ENCODE measurements at regions not wholly inside any gene's neighbourhood (a gene's known extent, or its start where the extent isn't known, plus 50 kb on each side); places are given as distances from the start of the nearest gene placed in this dataset.

DNA sequence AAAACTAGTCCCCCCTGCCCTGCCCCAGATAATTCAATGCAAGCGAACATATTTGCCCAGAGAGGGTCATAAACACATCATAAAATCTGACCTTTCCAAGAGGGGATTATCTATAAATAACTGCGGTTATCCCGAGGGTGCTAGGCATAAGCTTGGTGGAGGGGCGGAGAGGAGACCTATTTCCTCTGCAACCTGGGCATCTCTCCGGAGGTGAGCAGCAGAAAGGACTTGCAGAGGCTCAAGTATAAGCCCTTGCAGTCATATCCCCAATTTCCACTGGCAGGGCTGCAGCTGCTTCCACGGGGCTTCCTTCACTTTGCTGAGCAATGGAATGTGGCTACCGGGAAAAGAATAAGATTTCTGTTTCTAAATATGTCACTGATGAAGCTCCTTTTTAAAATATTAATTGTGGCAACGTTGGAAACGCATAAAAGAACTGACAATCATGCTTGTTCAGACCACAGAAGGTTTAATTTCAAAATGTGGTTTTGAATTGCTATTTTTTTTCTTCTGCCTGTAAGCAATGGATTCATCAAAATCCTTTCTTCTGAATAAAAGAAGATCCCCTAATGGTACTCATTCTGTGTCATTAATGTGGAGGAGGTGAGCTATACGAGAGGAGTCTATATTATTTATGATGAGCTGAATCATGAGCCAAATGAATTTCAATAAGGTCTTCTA is 268.9 kb upstream of the ATP2B1 start:
- DNase-seq = no peak

DNA sequence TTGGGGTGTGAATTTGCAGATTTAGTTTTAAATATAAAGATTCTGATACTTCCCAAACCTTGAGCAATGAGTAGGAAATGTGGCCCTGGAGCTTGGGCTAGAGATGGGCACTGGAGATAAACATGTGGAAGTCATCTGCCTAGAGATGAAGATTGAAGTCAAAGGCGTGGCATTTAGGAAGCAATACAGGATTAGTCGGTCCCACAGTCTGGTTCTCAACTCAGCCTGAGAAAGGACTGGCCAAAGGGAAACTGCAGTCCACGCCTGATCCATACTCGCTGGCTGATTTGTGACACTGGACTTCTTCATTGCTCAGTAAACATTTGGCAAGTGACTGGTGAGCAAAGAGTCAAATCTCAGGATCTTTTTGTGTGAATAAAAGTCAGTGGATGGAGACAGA is 268.2 kb upstream of the ATP2B1 start:
- DNase-seq = no peak

DNA sequence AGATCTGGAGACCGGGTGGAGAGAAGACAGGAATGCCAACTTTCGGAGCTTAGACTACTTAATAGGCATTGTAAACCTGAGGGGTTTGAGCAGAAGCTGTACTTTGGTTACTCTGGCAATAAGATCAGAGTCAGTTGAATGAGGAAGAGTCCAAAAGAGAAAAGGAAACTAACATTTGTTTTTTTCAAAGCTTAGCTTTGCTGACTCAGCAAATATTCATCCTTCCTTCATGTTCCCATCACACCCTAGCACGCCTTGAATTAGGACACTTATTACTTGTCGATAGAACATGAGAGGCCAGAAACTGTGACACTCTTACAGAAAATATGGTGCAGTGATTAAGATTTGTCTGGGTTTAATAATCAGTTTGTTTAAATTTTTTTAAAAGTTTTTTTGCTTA is 266.9 kb upstream of the ATP2B1 start:
- no peak for DNase-seq

DNA sequence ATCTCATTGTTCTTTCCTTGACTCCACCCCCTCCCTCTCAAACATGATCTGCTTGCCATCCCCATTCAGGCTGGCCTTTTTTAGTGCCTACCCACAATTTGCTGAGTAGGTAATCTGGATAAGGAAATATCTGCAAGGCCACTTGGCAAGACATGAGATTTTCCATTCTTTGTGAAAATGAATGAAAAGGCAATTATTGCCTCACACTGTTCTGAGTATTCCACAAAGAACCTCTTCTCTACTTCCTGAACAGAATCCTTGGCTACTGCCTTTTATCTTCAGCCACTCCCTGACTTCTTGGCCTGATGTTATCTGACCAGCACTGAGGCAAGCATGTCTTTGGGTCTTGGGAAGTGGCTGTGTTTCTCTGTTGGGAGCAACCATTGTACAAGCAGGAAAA is 263.2 kb upstream of the ATP2B1 start:
- no peak for DNase-seq

DNA sequence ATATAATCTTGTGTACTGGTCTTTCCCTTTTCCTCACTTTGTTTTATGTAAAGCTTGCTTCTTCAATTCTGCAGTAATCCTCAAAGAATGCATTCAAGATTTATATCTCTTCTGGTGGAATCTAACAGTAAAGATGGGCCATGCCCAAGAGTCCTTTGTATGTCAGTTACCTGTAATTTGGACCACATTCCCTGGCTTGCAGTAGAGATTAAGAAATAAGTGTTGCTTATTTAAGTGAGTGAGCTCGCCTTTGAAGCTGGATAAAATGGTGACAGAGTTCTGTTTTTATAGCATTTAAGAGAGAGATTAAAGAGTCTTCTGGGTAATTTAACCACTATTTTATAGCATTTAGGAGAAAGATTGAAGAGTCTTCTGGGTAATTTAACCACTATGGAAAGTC is 262.1 kb upstream of the ATP2B1 start:
- no peak for DNase-seq

DNA sequence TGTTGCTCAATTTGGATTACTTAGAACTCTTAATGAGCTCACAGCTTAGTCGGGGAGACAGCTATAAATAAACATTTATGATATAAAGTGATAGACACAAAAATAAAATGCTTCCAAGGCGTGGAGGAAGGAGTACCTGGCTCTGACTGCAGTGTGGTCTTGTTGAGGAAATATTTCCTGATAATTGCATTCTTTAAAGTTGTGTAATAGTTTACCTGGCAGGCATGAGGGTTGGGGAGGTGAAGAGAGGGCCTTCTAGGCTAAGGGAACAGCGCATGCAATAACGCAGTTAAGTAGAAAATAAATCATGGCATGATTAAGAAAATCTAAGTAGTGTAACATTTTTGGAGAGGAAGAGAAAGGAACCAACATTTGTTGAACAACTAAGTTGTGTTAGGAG is 260.5 kb upstream of the ATP2B1 start:
- DNase-seq = no peak

DNA sequence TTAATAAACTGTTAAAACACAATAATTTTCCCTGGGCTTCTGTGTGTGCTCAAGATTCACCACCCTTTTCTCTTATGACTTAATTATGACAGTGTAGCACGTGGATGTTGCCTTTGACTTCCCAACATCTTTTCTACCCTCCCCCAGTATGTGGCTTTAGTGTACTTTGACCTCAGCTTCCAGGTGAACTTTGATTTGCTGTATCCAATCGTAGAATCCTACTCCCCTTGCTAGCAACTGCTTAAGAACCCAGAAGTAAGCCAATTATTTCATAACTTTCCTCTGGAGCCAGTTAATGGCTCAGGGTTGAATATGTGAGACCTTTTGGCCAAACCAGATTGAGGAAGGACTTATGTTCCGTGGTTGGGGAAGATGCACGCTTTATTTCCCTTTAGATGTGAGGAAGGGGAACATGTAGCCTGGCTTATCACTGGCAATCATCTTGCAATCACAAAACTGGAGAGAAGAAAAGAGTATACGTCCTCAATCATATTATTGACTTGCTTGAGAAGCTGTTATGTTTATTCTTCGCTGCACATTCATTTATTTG is 259.6 kb upstream of the ATP2B1 start:
- DNase-seq = no peak

DNA sequence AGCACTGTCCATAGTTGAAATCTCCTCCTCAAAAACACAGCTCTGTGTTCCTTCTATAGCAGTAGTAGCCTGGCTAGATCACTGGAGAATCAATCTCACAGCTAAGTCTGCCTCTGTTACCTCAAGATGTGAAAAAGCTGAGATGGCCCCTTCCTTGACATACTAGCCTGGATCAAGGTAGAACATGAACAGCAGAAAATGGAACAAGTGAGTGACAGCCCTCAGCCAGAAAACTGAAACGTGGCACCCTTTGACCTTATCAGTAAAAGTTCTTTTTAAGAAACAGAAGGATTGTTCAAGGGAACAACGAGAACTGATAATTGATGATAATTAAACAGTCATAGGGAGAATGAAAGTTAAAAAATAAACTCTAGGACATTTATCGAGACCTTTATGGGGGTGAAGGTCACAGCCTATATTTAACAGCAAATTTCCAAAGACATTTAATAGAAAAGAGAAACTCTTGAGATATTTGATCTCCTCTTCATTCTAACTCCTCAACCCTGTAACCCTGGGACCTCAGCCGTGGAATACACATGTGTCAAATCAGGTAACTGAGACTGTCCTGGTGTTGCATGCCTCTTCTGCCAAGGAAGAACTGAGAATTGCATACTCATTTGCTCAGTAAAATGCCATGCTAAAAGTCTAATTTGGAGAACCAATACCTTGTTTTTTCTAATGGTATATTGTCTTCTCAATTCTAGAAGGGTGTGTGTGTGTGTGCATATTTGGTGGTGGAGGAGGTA is 258.0 kb upstream of the ATP2B1 start:
- no peak for DNase-seq

DNA sequence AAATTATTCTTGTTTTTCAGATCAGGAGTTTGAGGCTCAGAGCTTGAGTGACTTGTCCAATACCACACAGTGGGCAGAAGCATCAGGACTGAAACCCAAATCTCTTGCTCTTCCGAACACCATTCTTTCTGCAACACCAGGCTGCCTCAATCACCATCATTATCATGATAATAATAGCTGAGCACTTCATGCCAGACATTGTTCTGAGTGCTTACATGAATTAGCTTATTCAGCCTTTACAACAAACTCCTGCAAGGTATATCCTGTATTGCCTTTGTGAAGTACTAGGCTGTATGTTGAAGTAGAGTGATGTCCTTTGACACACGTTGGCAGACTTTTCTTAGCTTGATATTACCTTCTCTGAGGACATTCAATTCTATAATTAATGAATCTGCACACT is 257.4 kb upstream of the ATP2B1 start:
- no peak for DNase-seq

DNA sequence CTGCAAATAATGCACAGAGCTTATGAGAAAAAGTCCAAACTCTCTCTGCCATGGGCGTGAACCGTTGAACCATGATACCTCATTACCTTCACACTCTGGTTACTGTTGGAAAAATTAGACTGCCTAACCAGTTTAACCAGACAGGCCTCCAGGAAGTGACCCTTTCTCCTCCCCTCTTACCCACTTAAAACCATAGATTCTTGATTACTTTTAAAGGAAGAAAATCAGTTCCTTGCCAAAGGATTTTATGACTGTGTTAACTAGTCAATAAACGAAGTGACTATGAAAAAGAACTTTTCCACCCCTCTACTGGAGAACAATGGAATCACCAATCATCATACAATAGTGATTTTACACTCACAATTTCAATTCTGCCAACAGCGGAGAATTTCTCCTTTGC is 254.0 kb upstream of the ATP2B1 start:
- DNase-seq = no peak

DNA sequence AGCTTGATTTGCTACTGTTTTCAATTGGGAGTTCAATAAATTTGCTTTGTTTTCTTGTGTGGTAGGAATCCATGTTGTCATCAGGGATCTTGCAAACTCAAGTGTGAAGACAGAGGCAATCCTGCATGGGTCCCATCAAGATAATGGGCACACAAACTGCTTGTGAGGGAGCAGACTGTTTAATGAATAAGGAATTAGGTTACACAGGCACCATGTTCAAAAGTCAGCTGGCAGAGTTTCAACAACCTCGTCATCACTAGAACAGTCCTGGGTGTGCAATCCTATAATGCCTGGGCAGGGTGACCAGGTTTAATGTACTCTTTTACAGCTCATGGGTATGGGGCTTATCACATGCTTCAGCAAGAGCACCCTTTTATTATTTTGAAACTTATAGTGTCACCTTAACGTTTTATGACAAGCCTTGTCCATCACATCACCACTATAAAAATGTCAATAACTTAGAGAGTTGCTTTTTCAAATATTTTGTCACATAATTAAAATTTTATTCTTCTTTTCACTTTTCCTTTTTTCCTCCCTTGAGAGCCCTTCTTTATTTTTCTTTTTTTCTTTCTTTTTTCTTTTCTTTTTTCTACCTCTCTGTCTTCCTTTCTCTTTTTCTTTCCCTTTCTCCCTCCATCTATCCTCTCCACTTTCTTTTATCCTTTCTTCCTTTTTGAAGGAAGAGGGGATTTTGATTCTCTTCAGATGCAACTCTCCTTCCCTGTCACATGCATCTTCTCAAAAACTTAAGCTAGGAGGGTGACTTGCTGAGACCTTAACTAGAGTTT is 252.2 kb upstream of the ATP2B1 start:
- DNase-seq = no peak

DNA sequence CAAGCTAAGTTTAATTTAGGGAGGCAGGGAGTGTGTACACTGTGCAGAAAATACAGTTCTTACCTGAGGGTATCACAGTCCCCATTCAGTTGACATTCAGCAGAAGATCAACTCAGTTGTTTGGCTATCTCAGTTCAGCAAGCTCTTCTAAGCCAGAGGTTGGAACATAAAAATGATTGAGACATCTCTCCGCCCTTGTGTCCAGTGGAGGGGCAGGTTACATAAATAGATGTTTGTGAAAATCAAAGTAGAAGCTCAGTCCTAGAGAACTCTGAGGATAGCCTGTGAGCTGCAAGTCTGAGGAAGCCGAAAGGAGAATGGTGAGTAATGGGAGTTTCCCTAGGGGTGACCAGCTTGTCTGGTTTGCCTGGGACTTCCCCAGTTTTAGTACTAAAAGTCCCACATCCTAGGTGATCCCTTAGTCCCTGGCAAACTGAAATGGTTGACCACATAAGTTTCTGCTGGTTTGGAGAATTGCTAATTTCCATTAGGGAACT is 251.4 kb upstream of the ATP2B1 start:
- no peak for DNase-seq

DNA sequence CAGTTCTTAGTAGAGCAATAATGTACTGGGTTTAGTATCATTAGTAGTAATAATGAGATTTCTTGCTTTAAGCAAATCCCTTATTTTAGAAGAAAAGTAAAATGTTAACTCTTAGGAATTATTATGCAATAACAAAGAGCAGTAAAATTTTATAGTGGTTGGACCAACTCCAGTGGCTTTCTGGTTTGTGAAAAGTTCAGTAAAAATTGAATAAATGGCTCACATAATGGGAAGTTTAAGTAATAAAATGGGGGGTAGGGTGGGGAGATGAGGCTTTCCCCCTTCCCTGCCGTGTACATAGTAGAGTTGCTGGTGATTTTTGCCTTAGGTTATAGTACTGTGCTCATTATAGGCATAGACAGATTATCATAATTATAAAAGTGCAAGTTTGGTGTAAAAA is 250.5 kb upstream of the ATP2B1 start:
- DNase-seq = no peak

DNA sequence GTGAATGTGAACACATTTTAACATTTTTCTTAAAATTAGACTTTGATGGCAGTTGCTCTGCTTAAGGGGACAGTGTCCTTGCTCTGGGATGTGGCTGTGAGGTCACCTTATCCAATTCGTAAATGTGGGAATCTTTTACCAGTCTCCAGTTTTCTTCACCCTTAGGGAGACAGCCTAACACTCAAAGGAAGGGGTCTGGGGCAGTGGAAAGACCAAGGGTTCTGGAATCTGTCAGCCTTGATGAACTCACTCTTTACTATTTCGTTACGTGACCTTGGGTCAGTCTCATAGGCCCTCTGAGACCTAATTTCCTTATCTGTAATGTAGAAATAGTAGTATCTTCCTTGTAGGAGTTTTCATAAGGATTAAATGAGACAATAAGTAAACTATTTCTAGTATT is 245.6 kb upstream of the ATP2B1 start:
- no peak for DNase-seq

DNA sequence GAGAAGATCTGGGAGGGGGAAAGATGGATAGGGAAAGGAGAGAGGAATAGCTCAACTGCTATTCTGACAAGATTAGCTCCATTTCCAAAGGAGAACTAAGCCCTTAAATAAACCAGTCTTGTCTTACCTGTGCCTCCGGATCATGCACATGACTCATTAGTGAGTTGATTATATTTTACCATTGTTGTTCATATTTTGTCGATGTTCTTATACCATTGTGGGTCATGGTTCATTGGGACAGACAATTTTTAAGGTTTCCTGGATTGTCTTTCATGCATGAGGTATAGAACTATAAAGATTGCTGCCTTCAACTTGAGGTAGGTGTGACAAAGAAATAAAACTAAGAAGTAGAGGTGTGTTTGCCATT is 243.0 kb upstream of the ATP2B1 start:
- DNase-seq = no peak

DNA sequence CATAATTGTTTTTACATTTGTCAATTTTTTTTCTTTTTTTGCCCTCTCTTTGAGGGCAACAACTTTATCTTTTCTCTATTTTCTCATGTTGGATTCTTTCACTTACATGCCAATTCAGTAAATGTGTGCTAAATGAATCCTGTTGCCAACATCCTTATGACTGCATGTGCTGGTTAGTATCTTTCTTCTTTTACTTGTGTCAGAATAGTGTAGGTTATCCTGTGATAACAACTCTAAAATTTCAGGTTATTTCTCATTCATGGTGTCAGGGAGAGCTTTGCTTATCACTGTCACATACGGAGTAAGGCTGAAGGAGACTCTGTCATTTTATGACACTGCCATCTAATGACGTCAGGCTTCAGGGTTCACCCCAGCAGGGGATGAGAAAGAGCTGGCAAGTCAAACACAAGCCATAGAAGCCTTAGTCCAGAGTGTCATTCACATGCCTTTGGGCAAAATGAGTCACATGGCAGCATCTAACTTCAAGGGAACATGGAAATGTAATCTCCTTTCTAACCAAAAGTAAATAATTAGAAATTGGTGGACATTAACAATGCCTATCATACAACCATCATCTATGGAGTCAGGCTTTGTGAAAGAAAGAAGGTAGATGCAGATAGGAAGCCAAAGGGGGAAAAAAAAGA is 242.5 kb upstream of the ATP2B1 start:
- no peak for DNase-seq

DNA sequence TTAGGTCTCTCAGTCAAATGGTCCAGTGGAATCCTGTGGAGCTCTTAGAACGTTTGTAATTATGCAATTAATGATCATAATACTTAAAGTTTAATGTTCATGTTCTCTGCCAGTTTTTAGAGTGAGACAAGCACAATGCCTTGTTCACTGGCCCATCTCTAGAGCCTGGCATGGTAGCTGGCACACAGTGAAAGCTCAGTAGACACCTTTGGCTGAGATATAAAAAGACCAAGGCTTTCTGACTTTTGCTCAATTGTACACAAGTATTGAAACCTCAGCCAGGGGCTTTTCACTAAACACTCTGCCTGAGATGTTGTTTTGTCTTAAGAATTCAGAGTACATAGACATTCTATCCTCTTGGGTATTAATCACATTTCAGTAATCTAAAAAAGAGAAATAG is 241.8 kb upstream of the ATP2B1 start:
- DNase-seq = no peak

DNA sequence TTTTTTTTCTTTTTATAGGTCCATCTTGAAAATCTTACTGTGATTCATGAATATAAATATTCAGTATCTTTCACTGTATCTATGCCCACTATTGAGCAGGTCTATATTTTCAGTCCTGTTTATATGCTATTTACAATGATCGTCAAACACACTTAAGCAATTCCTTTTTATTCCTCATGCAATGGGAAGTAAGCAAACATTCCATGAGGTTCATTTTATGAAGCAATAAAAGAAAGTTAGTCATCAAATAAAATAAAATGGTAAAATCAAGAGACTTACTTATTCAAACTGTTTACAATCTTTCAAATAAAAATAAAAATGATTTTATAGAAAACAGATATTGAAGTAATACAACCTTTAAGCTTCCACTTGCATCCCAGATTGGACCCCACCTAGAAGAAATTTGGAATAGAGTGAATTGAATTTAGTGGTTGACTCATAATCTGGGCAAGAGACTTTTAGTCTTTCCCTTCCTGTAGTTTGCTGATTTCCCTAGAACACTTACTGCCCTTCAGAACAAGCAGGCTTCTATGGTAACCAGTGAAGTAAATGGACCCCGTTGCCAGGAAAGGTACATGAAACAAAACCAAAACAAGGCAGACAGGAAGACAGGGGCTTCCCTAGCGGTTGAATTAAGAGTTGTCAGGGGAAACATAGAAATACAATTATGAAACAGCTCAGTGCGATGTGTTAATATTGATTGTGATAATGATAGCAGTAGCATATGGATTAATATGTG is 241.0 kb upstream of the ATP2B1 start:
- DNase-seq = peak; percentile 7

DNA sequence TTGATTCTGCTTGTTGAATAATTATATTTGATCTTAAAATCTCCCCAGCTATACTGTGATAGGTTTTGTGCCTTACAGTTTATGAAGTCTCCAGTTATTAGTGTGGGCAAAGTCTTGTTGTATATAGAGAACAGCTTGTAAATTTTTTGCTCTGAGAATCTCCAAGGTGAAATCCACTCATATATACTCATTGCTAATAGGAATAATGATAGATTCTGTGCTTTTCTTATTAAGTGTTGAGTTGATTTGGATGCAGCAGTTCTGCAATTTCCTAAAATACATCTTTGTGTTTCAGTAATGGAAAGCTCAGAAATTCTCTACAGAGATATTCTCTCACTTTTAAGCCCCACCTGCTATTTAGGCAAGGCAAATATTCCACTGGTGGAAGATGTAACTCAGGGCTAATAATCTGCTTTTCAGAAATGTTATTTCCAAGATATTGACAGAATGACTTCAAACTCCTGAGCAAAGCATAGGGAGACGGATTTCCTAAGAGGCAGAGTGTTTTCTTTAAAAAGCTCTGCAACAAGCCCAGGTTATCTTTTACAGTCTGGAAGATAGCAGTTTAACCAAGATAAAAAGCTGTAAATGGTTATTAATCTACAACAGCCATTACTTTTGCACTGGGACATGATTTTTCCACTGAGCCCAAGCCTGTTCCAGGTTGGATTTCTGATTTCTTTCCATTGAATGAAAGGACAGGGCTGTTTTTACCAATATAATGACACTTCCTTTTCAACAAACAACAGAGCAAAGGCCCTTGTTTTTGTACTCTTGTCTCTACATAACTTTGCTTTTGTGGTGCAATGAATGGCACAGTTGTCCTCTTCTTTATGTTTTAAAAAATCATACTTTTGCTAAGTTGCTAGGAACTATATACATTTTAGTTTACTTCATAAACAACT is 239.9 kb upstream of the ATP2B1 start:
- no peak for DNase-seq

DNA sequence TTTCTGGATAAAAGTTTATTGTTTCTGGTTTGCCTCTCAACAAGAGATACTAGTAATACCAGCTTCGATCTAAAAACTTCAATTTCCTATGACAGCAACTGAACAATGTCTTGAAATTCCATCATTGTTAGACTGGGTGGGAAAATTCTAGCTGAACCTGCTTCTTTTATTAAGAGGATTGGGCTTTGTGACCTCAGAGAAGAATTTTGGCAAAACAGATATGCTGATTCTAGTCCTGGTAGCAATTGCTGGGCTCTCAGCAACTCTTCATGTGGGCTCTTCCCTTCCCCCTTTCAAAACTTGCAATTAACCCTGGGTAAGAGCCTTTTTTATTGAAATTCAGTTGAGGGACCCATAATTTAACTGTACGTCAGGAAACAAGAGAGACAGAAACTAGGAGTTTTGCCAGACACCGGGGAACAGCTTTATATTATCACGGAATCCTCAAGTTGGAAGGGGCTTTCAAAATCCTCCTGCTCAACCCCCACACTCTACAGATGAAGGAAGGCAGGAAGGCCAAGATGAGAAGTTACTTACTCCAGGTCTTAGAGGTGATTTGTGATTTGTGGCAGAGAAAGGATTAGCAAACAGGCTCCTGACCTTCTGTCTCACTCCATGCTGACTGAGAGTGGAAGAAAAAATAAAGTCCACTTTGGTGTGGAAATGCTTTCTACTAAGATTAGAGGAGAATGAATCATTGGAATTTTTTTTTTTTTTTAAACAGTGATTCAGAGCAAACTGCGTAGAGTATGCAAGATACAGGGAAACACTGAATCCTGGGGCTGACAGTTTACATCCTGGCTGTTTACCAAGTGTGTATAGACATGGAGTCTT is 239.0 kb upstream of the ATP2B1 start:
- no peak for DNase-seq
